NCI-H146 (cell line): ENCODE measurements at regions not wholly inside any gene's neighbourhood (a gene's known extent, or its start where the extent isn't known, plus 50 kb on each side); places are given as distances from the start of the nearest gene placed in this dataset.
"Not testable (repeated sequence)": the region's sequence is repeated elsewhere in the genome, so short reads cannot be mapped to it uniquely, and the experiment has no call there.

Experiments
- DNase-seq: peaks from one replicate; lab custom pipeline; 2025; lab: John Stamatoyannopoulos, UW

- peak; percentile 21 for DNase-seq
Observed at GRCh38 chr2:56021136-56021474, 97.5 kb upstream of the EFEMP1 start.

- DNase-seq, result peak; percentile 54
Observed at GRCh38 chr2:56021579-56021978, 98.0 kb upstream of the EFEMP1 start.

- no peak for DNase-seq
Observed at GRCh38 chr2:56025469-56026193, 102.0 kb upstream of the EFEMP1 start.

GRCh38 chr2:56026828-56027227 is 103.2 kb upstream of the EFEMP1 start:
- no peak for DNase-seq

GRCh38 chr2:56030062-56030461 is 106.5 kb upstream of the EFEMP1 start:
- DNase-seq, result no peak

GRCh38 chr2:56030901-56031300 is 107.3 kb upstream of the EFEMP1 start:
- no peak for DNase-seq

GRCh38 chr2:56034258-56034657 is 110.7 kb upstream of the EFEMP1 start:
- DNase-seq, result no peak

GRCh38 chr2:56040189-56040588 is 116.6 kb upstream of the EFEMP1 start:
- DNase-seq, result peak; percentile 68

GRCh38 chr2:56040834-56041233 is 117.3 kb upstream of the EFEMP1 start:
- no peak for DNase-seq

- DNase-seq, result peak; percentile 79
Observed at GRCh38 chr2:56047136-56047535, 123.6 kb upstream of the EFEMP1 start.

- peak; percentile 90 for DNase-seq
Observed at GRCh38 chr2:56049233-56049845, 125.8 kb upstream of the EFEMP1 start.

GRCh38 chr2:56053679-56054078 is 130.1 kb upstream of the EFEMP1 start:
- peak; percentile 83 for DNase-seq

- no peak for DNase-seq
Observed at GRCh38 chr2:56055405-56055804, 128.4 kb upstream of the CCDC85A start.

GRCh38 chr2:56061327-56061726 is 122.5 kb upstream of the CCDC85A start:
- not testable (repeated sequence) for DNase-seq

GRCh38 chr2:56068746-56069145 is 115.0 kb upstream of the CCDC85A start:
- DNase-seq, result no peak

GRCh38 chr2:56077359-56077915 is 106.4 kb upstream of the CCDC85A start:
- peak; percentile 56 for DNase-seq

GRCh38 chr2:56082665-56083064 is 101.1 kb upstream of the CCDC85A start:
- DNase-seq, result no peak

GRCh38 chr2:56084111-56084901 is 99.5 kb upstream of the CCDC85A start:
- no peak for DNase-seq

- no peak for DNase-seq
Observed at GRCh38 chr2:56086336-56086735, 97.5 kb upstream of the CCDC85A start.

GRCh38 chr2:56088411-56088810 is 95.4 kb upstream of the CCDC85A start:
- no peak for DNase-seq

- DNase-seq, result no peak
Observed at GRCh38 chr2:56089931-56090330, 93.9 kb upstream of the CCDC85A start.

GRCh38 chr2:56099963-56100362 is 83.8 kb upstream of the CCDC85A start:
- DNase-seq, result no peak

GRCh38 chr2:56100791-56101312 is 82.9 kb upstream of the CCDC85A start:
- no peak for DNase-seq
